HepG2 (cell line): ENCODE measurements at regions not wholly inside any gene's neighbourhood (a gene's known extent, or its start where the extent isn't known, plus 50 kb on each side); places are given as distances from the start of the nearest gene placed in this dataset.

Experiments used
- ATAC-seq: fragments of 200-7000 bp; cut with Tn5 transposase; 3 replicates; pipeline ENCODE4 v1.9.1; 2020; ENCODE audit warnings: mild to moderate bottlenecking, moderate library complexity
- BruUV-seq: library from RNA; stranded (reverse); fragments of 400-500 nt; replicated peaks from 2 replicates; lab custom pipeline; 2021; lab: Mats Ljungman, UMichigan
- CTCF ChIA-PET: fragments of 300-600 bp; formaldehyde crosslinking; extraction: SDS; loops from one replicate; lab custom pipeline; 2021; ENCODE audit warnings: low total read pairs, inconsistent platforms, low intra/inter-chr PET ratio; lab: Yijun Ruan, JAX
- POLR2A ChIA-PET: fragments of 350-600 bp; sonication (Branson Sonifier 250); formaldehyde crosslinking; loops from one replicate; lab custom pipeline; 2020; ENCODE audit warnings: antibody characterized with exemption, inconsistent platforms; lab: Yijun Ruan, JAX
- DNase-seq: peaks from one replicate; pipeline ENCODE4 v3.0.0-alpha.2; 2015; ENCODE audit warnings: low spot score
- FAIRE-seq: peaks from 3 replicates; lab custom pipeline; 2011; peaks lifted over from hg19 to GRCh38; lab: Jason Lieb, UNC
- H2AFZ ChIP-seq: one replicate; pipeline ENCODE4 v1.6.1; 2011; ENCODE audit warnings: low read length, inconsistent platforms
- H3K27ac ChIP-seq: fragments of 300-600 bp; 3 replicates; pipeline ENCODE4 v1.8.0; 2011; ENCODE audit warnings: mixed run types, mild to moderate bottlenecking, mixed read lengths, low read length, inconsistent platforms; ENCODE audit not compliant: insufficient read depth; ENCODE audit errors: extremely low read length
- H3K27me3 ChIP-seq, 2 experiments: fragments of 200-600 bp in 1 of 2; 2 replicates in 1 of 2; 3 replicates in 1 of 2; pipeline versions ENCODE4 v1.6.0 to v1.8.0; 2011; ENCODE audit warnings: low read length in 2 of 2, mild to moderate bottlenecking in 2 of 2, moderate library complexity in 2 of 2, inconsistent platforms in 1 of 2; ENCODE audit not compliant: insufficient read depth in 2 of 2, control insufficient read depth in 1 of 2
- H3K36me3 ChIP-seq, 2 experiments: fragments of 200-600 bp in 1 of 2; replicated peaks in 1 of 2; 2 replicates in 1 of 2; 3 replicates in 1 of 2; pipeline versions ENCODE4 v1.5.1 to v1.8.0; 2011; ENCODE audit warnings: low read length in 2 of 2, inconsistent platforms in 1 of 2; ENCODE audit not compliant: insufficient read depth in 2 of 2, control insufficient read depth in 1 of 2
- H3K4me1 ChIP-seq: 2 replicates; pipeline ENCODE4 v1.5.1; 2012; ENCODE audit warnings: low read length, inconsistent platforms; ENCODE audit not compliant: insufficient read depth
- H3K4me2 ChIP-seq: 2 replicates; pipeline ENCODE4 v1.6.0; 2011; ENCODE audit warnings: low read depth, low read length, inconsistent platforms
- H3K4me3 ChIP-seq, 3 experiments: fragments of 200-600 bp in 1 of 3; sonication (generic), shearing (Covaris generic) in 1 of 3; replicated peaks in 1 of 3; 2 replicates each; pipeline ENCODE4 v1.5.1; 2011 to 2016; ENCODE audit warnings: low read length in 3 of 3, inconsistent platforms in 2 of 3, low read depth in 2 of 3, mild to moderate bottlenecking in 2 of 3, control low read depth in 1 of 3, mixed read lengths in 1 of 3; ENCODE audit not compliant: insufficient read depth in 1 of 3
- H3K79me2 ChIP-seq: one replicate; pipeline ENCODE4 v1.6.1; 2011; ENCODE audit warnings: low read length, inconsistent platforms; ENCODE audit not compliant: insufficient read depth
- H3K9ac ChIP-seq: 2 replicates; pipeline ENCODE4 v1.6.0; 2011; ENCODE audit warnings: mild to moderate bottlenecking, low read depth, low read length, inconsistent platforms; ENCODE audit not compliant: insufficient read depth
- H3K9me3 ChIP-seq: 2 replicates; pipeline ENCODE4 v1.5.1; 2012; ENCODE audit warnings: mild to moderate bottlenecking, low read length
- H4K20me1 ChIP-seq: 2 replicates; pipeline ENCODE4 v1.6.0; 2011; ENCODE audit warnings: inconsistent platforms, mild to moderate bottlenecking, low read length, moderate library complexity; ENCODE audit not compliant: insufficient read depth
- BCL3 ChIP-seq: sonication (generic); formaldehyde crosslinking; IDR thresholded peaks from 2 replicates; pipeline ENCODE4 v1.5.1; 2020; ENCODE audit warnings: mild to moderate bottlenecking, missing genetic modification reagents, moderate library complexity
- DZIP1 ChIP-seq: sonication (generic); formaldehyde crosslinking; IDR thresholded peaks from 2 replicates; pipeline ENCODE4 v1.5.0; 2020; ENCODE audit warnings: mild to moderate bottlenecking, missing genetic modification reagents
- FOXA3 ChIP-seq: IDR thresholded peaks from 2 replicates; pipeline ENCODE4 v1.6.1; 2016; ENCODE audit warnings: missing genetic modification reagents, missing compliant biosample characterization
- HCFC1 ChIP-seq: fragments of 150-350 bp; IDR thresholded peaks from 2 replicates; pipeline ENCODE4 v1.6.1; 2014; ENCODE audit warnings: low read depth, low read length
- NCOA1 ChIP-seq: sonication (generic); formaldehyde crosslinking; IDR thresholded peaks from 2 replicates; pipeline ENCODE4 v1.9.0; 2021; ENCODE audit warnings: missing genetic modification reagents
- NFYB ChIP-seq: sonication (generic); formaldehyde crosslinking; IDR thresholded peaks from 2 replicates; pipeline ENCODE4 v1.4.0; 2020; ENCODE audit warnings: missing genetic modification reagents
- PAX8 ChIP-seq: sonication (generic); formaldehyde crosslinking; IDR thresholded peaks from 2 replicates; pipeline ENCODE4 v1.8.0; 2022; ENCODE audit warnings: mild to moderate bottlenecking, missing genetic modification reagents, borderline replicate concordance
- RAD21 ChIP-seq: fragments of 450-650 bp; formaldehyde crosslinking; IDR thresholded peaks from 2 replicates; pipeline ENCODE4 v1.5.0; 2020; ENCODE audit warnings: mild to moderate bottlenecking
- RFX3 ChIP-seq: IDR thresholded peaks from 2 replicates; pipeline ENCODE4 v1.6.1; 2016; ENCODE audit warnings: missing biosample characterization, missing genetic modification reagents
- SIX1 ChIP-seq: sonication (generic); formaldehyde crosslinking; IDR thresholded peaks from 2 replicates; pipeline ENCODE4 v1.4.0; 2020; ENCODE audit warnings: missing genetic modification reagents, borderline replicate concordance
- SMAD9 ChIP-seq: sonication (generic); formaldehyde crosslinking; IDR thresholded peaks from 2 replicates; pipeline ENCODE4 v1.5.1; 2020; ENCODE audit warnings: mild to moderate bottlenecking, missing genetic modification reagents
- TAF1 ChIP-seq: sonication (generic); formaldehyde crosslinking; IDR thresholded peaks from 2 replicates; pipeline ENCODE4 v1.4.0; 2020; ENCODE audit warnings: missing genetic modification reagents
- ZFX ChIP-seq: sonication (generic); formaldehyde crosslinking; IDR thresholded peaks from 2 replicates; pipeline ENCODE4 v1.4.0; 2020; ENCODE audit warnings: mild to moderate bottlenecking, low read depth, missing genetic modification reagents, moderate library complexity
- ZKSCAN8 ChIP-seq: IDR thresholded peaks from 2 replicates; pipeline ENCODE4 v1.6.1; 2016; ENCODE audit warnings: borderline replicate concordance, missing genetic modification reagents, missing compliant biosample characterization
- ZNF275 ChIP-seq: sonication (generic); formaldehyde crosslinking; IDR thresholded peaks from 2 replicates; pipeline ENCODE4 v1.8.0; 2022; ENCODE audit warnings: missing genetic modification reagents, mild to moderate bottlenecking, inconsistent platforms, borderline replicate concordance
- ZNF468 ChIP-seq: sonication (generic); formaldehyde crosslinking; IDR thresholded peaks from 2 replicates; pipeline ENCODE4 v1.8.0; 2022; ENCODE audit warnings: mild to moderate bottlenecking, moderate library complexity, missing genetic modification reagents
- ZNF512 ChIP-seq: sonication (generic); formaldehyde crosslinking; IDR thresholded peaks from 2 replicates; pipeline ENCODE4 v1.4.0; 2020; ENCODE audit warnings: mild to moderate bottlenecking, missing genetic modification reagents
- ZNF652 ChIP-seq: IDR thresholded peaks from 2 replicates; pipeline ENCODE4 v1.6.1; 2016; ENCODE audit warnings: low read depth, borderline replicate concordance
- ZUFSP ChIP-seq: sonication (generic); formaldehyde crosslinking; IDR thresholded peaks from 2 replicates; pipeline ENCODE4 v1.9.0; 2021; ENCODE audit warnings: missing genetic modification reagents, mild to moderate bottlenecking, borderline replicate concordance
- WGBS: methylation state at CpG from one replicate; pipeline ENCODE4 v1.1.6; 2017; ENCODE audit warnings: low lambda C conversion rate; 5-methylcytosine and 5-hydroxymethylcytosine counted together
- in situ Hi-C: cut with HindIII; loops from 2 replicates; pipeline ENCODE4 v1.10.0; 2017; ENCODE audit warnings: low pct_unique_long_range_greater_than_20kb; ENCODE audit not compliant: extremely low pct_ligation_motif_present
- intact Hi-C: fragments of 100-400 bp; cut with micrococcal nuclease; formaldehyde crosslinking; loops from one replicate; pipeline ENCODE4 v1.10.0; 2022; ENCODE audit not compliant: unreplicated experiment

GRCh38 chr2:208937521-208937920 lies 486.3 kb upstream of the MAP2 start:
- Histone ChIP-seq H3K27ac (no peak overlapping the region), H3K4me2 (no peak overlapping the region), H3K4me1 (no peaks in the 10 kb centered on the region), H4K20me1 (no peaks in the 10 kb centered on the region), H3K9ac (no peak overlapping the region), H2AFZ (no peak overlapping the region), H3K36me3 (no peaks in the 10 kb centered on the region), H3K9me3 (no peaks in the 10 kb centered on the region), H3K79me2 (no peaks in the 10 kb centered on the region), H3K4me3 (no peak overlapping the region), H3K27me3 (no peaks in the 10 kb centered on the region)
- no peak for FAIRE-seq
- BruUV-seq = no TSS peak
- in situ Hi-C loops = no loop called here
- ChIA-PET CTCF (no interaction called here), POLR2A (no interaction called here)
- no peak for DNase-seq
- WGBS = 0% methylated on average over 1 of the region's 1 CpG
- ATAC-seq = no peak
- intact Hi-C loops = no loop called here
- TF ChIP-seq SMAD9 (no peak), SIX1 (CRISPR knock-in tag) (no peak), ZUFSP (CRISPR knock-in tag) (no peak), ZNF468 (no peak), RAD21 (no peak), TAF1 (no peak), FOXA3 (CRISPR knock-in tag) (no peak), PAX8 (no peak), ZNF512 (CRISPR knock-in tag) (no peak), BCL3 (no peak), ZNF652 (CRISPR knock-in tag) (no peak), NCOA1 (CRISPR knock-in tag) (no peak), HCFC1 (no peak), NFYB (CRISPR knock-in tag) (no peak), ZKSCAN8 (no peak), RFX3 (CRISPR knock-in tag) (no peak), DZIP1 (no peak), ZFX (no peak), ZNF275 (CRISPR knock-in tag) (no peak)
